GM10248 (cell line): ENCODE measurements at regions not wholly inside any gene's neighbourhood (a gene's known extent, or its start where the extent isn't known, plus 50 kb on each side); places are given as distances from the start of the nearest gene placed in this dataset.
"Not testable (repeated sequence)": the region's sequence is repeated elsewhere in the genome, so short reads cannot be mapped to it uniquely, and the experiment has no call there.

Experiments
- CTCF ChIA-PET: fragments of 300-600 bp; sonication (Branson Sonifier 250); formaldehyde crosslinking; extraction: SDS; loops from one replicate; lab custom pipeline; 2021; ENCODE audit warnings: antibody characterized with exemption; lab: Yijun Ruan, JAX
- POLR2A ChIA-PET: fragments of 350-650 bp; sonication (Branson Sonifier 250); formaldehyde crosslinking; extraction: SDS; loops from one replicate; lab custom pipeline; 2020; ENCODE audit warnings: antibody characterized with exemption; lab: Yijun Ruan, JAX
- DNase-seq: peaks from one replicate; pipeline ENCODE4 v3.0.0; 2012; ENCODE audit errors: extremely low spot score
- TF ChIP-seq, protein P1 (sequence below): IDR thresholded peaks from 2 replicates; pipeline ENCODE4 v1.5.1; 2012; ENCODE audit warnings: mild to moderate bottlenecking, low read depth; ENCODE audit errors: extremely low read depth, missing control alignments, control extremely low read depth

DNA sequence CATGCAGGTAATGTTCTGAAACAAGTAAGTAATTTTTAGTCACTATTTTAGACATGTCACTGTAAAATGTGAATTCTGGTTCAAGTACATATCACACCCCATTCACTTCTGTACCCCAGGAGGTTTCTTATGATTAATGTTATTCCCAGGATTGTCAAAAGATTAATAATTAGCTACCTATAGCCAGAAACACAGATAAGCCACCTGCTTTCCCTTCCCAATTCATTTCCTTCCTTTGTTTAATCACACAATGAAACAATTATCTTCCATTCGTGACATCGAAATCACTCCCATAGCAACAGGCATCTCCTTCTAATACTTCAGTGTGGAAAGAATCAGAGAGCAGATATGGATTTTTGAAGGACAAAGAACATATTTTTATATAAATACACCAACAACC, 1650.3 kb upstream of the CELF4 start:
- ChIA-PET CTCF (no interaction called here), POLR2A (no interaction called here)
- TF ChIP-seq, protein P1, sequence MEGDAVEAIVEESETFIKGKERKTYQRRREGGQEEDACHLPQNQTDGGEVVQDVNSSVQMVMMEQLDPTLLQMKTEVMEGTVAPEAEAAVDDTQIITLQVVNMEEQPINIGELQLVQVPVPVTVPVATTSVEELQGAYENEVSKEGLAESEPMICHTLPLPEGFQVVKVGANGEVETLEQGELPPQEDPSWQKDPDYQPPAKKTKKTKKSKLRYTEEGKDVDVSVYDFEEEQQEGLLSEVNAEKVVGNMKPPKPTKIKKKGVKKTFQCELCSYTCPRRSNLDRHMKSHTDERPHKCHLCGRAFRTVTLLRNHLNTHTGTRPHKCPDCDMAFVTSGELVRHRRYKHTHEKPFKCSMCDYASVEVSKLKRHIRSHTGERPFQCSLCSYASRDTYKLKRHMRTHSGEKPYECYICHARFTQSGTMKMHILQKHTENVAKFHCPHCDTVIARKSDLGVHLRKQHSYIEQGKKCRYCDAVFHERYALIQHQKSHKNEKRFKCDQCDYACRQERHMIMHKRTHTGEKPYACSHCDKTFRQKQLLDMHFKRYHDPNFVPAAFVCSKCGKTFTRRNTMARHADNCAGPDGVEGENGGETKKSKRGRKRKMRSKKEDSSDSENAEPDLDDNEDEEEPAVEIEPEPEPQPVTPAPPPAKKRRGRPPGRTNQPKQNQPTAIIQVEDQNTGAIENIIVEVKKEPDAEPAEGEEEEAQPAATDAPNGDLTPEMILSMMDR: no peak
- no peak for DNase-seq

DNA sequence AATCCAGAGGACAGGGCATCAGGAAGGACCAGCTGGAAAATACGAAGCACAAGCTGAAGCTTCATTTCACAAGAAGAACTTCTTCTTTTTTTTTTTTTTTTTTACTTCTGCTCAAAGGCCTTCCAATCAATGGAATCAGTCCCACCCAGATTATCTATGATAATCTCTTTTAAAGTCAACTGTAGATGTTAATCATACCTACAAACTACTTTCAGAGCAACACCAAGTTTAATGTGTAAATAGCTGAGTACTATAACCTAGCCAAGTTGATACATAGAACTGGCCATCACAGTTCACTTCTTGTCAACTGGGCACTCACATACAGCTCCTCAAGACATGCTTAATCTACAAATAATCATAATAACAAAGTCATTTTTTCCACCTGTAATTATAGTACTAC, 1645.9 kb upstream of the CELF4 start:
- DNase-seq: no peak
- TF ChIP-seq, protein P1: no peak
- CTCF ChIA-PET: interaction anchor here (1.2 kb wide), 1 partner anchor 14 kb away, joined by 3 read pairs; no protein-coding TSS in a partner anchor
- POLR2A ChIA-PET: no interaction called here

DNA sequence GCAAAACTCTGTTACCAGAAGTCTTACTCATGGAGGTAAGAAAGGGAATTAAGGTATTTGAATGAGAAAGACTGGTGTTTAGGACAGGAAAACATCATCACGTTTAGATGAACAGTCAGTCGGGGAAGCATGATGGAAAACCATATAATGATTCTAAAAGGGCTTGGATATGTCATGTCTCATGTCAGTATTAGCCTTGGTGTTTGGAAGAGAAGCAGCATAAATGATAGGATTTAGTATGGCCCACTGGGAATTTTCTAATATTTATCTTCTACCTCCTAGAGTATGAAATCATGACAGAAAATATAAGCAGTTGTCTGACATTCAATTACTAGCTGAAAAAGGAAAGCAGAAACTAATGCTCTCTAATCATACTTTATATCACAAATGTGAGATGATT, 1643.6 kb upstream of the CELF4 start:
- ChIA-PET POLR2A (no interaction called here), CTCF (interaction anchor here (1.0 to 1.2 kb wide), 2 partner anchors 9 to 12 kb away, joined by 3 to 4 read pairs; no protein-coding TSS in a partner anchor)
- TF ChIP-seq, protein P1: no peak
- DNase-seq: no peak

DNA sequence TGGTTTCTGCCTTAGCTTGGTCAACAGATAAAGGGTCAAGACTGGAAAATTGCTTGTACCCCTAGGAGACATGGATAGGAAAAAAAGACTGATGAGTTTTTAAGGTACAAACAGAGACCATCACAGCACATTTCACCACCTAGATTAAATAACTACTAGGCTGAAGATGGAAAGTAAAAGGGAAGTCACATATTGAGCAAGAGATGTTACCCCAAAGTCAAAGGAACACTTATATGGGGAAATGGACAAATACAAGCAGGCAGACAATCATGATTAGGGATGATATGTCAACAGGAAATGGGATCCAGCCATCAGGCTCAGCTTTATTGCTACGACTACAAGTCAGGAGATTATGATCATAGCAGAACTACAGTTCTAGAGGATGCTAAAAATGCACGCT, 1643.1 kb upstream of the CELF4 start:
- TF ChIP-seq, protein P1: no peak
- ChIA-PET POLR2A (no interaction called here), CTCF (no interaction called here)
- no peak for DNase-seq

DNA sequence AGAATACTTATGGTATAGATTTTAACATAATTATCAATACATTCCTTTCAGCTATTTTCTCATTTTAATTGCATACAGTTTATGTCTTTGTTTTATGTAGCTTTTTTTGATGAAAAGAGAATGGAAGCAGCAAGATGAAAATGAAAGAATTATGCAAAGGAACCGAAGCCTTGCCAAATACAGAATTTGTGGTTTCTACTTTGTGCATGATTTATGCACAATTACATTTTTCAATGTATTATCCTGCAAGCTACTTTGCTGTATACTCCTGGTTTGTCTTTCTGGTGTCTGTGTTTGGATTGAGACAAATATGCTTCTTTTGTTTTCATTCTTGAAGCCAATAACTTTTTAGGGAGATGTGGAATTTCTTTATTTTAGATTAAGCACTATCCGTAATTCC, 1642.6 kb upstream of the CELF4 start:
- POLR2A ChIA-PET: no interaction called here
- TF ChIP-seq, protein P1: no peak
- DNase-seq: no peak
- CTCF ChIA-PET: interaction anchor here (1.3 kb wide), 1 partner anchor 22 kb away, joined by 4 read pairs; no protein-coding TSS in a partner anchor

DNA sequence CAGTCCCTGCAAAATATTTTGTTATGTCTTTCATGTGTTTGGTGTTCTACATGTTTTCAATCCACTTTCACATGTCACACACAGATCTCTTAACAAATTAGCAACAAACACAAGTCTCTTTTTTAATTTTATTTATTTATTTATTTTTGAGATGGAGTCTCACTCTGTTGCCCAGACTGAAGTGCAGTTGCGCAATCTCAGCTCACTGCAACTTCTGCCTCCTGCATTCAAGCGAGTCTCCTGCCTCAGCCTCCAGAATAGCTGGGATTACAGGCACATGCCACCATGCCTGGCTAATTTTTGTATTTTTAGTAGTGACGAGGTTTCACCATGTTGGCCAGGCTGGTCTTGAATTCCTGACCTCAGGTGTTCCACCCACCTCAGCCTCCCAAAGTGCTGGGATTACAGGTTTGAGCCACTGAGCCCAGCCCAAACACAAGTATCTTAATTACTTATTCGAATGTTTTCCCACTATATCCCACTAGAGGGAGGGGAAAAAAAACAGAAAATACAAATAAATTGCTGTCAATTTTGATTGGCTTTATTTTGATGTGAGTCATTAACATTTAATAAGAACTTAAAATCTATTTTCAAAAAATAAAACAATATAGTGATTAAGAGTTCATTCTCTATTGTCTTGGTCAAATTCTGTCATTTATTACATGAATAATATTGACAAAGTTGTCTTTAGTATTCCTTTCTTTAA, 1641.0 kb upstream of the CELF4 start:
- CTCF ChIA-PET, POLR2A ChIA-PET, DNase-seq: not testable (repeated sequence)

DNA sequence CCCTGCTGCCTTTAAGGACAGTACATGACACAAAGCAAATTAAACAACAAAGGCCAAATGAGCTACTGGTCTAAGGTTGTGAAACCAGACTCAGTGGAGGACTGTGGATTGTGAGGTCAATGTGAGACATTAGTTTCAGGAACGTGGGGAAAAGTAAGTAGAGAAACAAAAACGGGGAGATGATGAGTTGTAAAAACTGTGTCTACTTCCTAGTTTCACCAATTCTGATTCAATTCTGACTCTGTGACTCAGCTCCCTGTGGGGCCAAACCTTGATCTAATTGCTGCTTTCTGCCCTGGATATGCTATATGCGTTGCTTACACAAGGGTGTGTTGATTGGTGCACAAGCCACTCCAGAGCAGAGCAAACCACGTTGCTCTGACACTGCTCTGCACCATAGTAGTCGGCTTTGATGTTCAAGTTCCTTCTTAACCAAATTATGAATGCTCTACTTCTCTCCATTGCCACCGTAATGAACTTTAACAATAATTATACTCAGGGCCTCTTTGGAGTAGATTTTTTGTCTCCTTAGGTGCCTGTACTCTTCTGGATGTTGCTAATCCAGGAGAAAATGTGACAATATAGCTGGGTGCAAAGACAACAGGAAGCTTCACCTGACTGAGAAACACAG, 1640.1 kb upstream of the CELF4 start:
- POLR2A ChIA-PET: no interaction called here
- CTCF ChIA-PET: no interaction called here
- TF ChIP-seq, protein P1: no peak
- no peak for DNase-seq
